GM23338 (cell line): ENCODE measurements at regions not wholly inside any gene's neighbourhood (a gene's known extent, or its start where the extent isn't known, plus 50 kb on each side); places are given as distances from the start of the nearest gene placed in this dataset.

Source experiments
- ATAC-seq: fragments of 200-7000 bp; cut with Tn5 transposase; 3 replicates; pipeline ENCODE4 v1.9.1; 2020
- DNase-seq: peaks from one replicate; pipeline ENCODE4 v3.0.0-alpha.2; 2015; ENCODE audit warnings: low spot score
- H2AFZ ChIP-seq: fragments of 200-600 bp; sonication (generic); 2 replicates; pipeline ENCODE4 v1.8.0; 2016; ENCODE audit warnings: antibody characterized with exemption, mild to moderate bottlenecking, moderate library complexity
- H3F3A ChIP-seq: fragments of 200-600 bp; sonication (generic); replicated peaks from 2 replicates; pipeline ENCODE4 v1.8.0; 2017; ENCODE audit warnings: antibody characterized with exemption, mixed run types, low read depth
- H3K27ac ChIP-seq: fragments of 200-600 bp; sonication (generic); 2 replicates; pipeline ENCODE4 v1.6.1; 2016; ENCODE audit warnings: low read depth
- H3K27me3 ChIP-seq: fragments of 200-600 bp; sonication (generic); 2 replicates; pipeline ENCODE4 v1.8.0; 2016; ENCODE audit warnings: mild to moderate bottlenecking, mixed run types, moderate library complexity; ENCODE audit not compliant: insufficient read depth
- H3K36me3 ChIP-seq: fragments of 200-600 bp; sonication (generic); 2 replicates; pipeline ENCODE4 v1.8.0; 2016; ENCODE audit warnings: mild to moderate bottlenecking; ENCODE audit not compliant: insufficient read depth
- H3K4me1 ChIP-seq: fragments of 200-600 bp; sonication (generic); 2 replicates; pipeline ENCODE4 v1.8.0; 2016; ENCODE audit warnings: mild to moderate bottlenecking, moderate library complexity; ENCODE audit not compliant: insufficient read depth
- H3K4me2 ChIP-seq: fragments of 200-600 bp; sonication (generic); 2 replicates; pipeline ENCODE4 v1.7.1; 2017; ENCODE audit warnings: mixed run types
- H3K4me3 ChIP-seq: fragments of 200-600 bp; sonication (generic); 2 replicates; pipeline ENCODE4 v1.6.1; 2016; ENCODE audit warnings: mixed run types
- H3K79me2 ChIP-seq: fragments of 200-600 bp; sonication (generic); replicated peaks from 2 replicates; pipeline ENCODE4 v1.8.0; 2017; ENCODE audit warnings: mild to moderate bottlenecking; ENCODE audit not compliant: insufficient read depth
- H3K9me2 ChIP-seq: fragments of 200-600 bp; sonication (generic); 2 replicates; pipeline ENCODE4 v1.8.0; 2017; ENCODE audit not compliant: insufficient read depth
- H4K20me1 ChIP-seq: fragments of 200-600 bp; sonication (generic); replicated peaks from 2 replicates; pipeline ENCODE4 v1.8.0; 2017; ENCODE audit warnings: mild to moderate bottlenecking; ENCODE audit not compliant: insufficient read depth
- H3K27ac Mint-ChIP-seq: 2 replicates; pipeline ENCODE4 v1.8.0; 2020; ENCODE audit warnings: inconsistent platforms, mild to moderate bottlenecking, moderate library complexity, mixed read lengths
- H3K27me3 Mint-ChIP-seq: 3 replicates; pipeline ENCODE4 v1.8.0; 2022; ENCODE audit warnings: low read depth, mild to moderate bottlenecking, moderate library complexity, mixed read lengths, inconsistent platforms; ENCODE audit not compliant: insufficient read depth, poor library complexity
- H3K36me3 Mint-ChIP-seq: 3 replicates; pipeline ENCODE4 v1.8.0; 2021; ENCODE audit warnings: low read depth, mild to moderate bottlenecking, inconsistent platforms, moderate library complexity, mixed read lengths
- H3K4me1 Mint-ChIP-seq: 3 replicates; pipeline ENCODE4 v1.8.0; 2020; ENCODE audit warnings: mild to moderate bottlenecking, inconsistent platforms, mixed read lengths
- H3K4me3 Mint-ChIP-seq: 3 replicates; pipeline ENCODE4 v1.8.0; 2021; ENCODE audit warnings: moderate library complexity, mild to moderate bottlenecking, inconsistent platforms, mixed read lengths
- H3K9me3 Mint-ChIP-seq: 3 replicates; pipeline ENCODE4 v1.8.0; 2020; ENCODE audit warnings: moderate library complexity, mild to moderate bottlenecking, inconsistent platforms, mixed read lengths
- CREB1 ChIP-seq: fragments of 250-450 bp; sonication (Bioruptor Pico); IDR thresholded peaks from 2 replicates; pipeline ENCODE4 v1.5.0; 2020; ENCODE audit warnings: low read depth, mild to moderate bottlenecking, moderate library complexity
- ETS1 ChIP-seq: IDR thresholded peaks from 2 replicates; pipeline ENCODE4 v1.6.1; 2016; ENCODE audit warnings: antibody characterized with exemption
- EZH2 ChIP-seq: fragments of 200-600 bp; sonication (generic); IDR thresholded peaks from one replicate; pipeline ENCODE4 v1.8.0; 2017; ENCODE audit warnings: antibody characterized with exemption, mild to moderate bottlenecking, low read depth; ENCODE audit not compliant: unreplicated experiment
- EZH2phosphoT487 ChIP-seq: fragments of 200-600 bp; sonication (generic); IDR thresholded peaks from one replicate; pipeline ENCODE4 v1.8.1; 2018; ENCODE audit warnings: antibody characterized with exemption; ENCODE audit not compliant: unreplicated experiment
- JUNB ChIP-seq: IDR thresholded peaks from one replicate; pipeline ENCODE4 v1.6.1; 2016; ENCODE audit warnings: antibody characterized with exemption; ENCODE audit not compliant: unreplicated experiment
- ZNF114 ChIP-seq: fragments of 250-450 bp; sonication (Bioruptor Pico); IDR thresholded peaks from 2 replicates; pipeline ENCODE4 v1.5.0; 2020; ENCODE audit warnings: mild to moderate bottlenecking, moderate library complexity
- ZNF331 ChIP-seq: fragments of 250-450 bp; sonication (Bioruptor Pico); IDR thresholded peaks from 2 replicates; pipeline ENCODE4 v1.5.0; 2020; ENCODE audit warnings: low read depth, mild to moderate bottlenecking, moderate library complexity
- TF ChIP-seq, protein P1 (sequence below), 2 experiments: fragments of 200-600 bp in 1 of 2; sonication (generic) in 1 of 2; conservative IDR thresholded peaks; 2 replicates each; pipeline versions ENCODE4 v1.5.1 to v1.6.1; 2016 to 2017; ENCODE audit warnings: antibody characterized with exemption in 2 of 2, low read depth in 2 of 2, mild to moderate bottlenecking in 2 of 2, moderate library complexity in 1 of 2
- TF ChIP-seq, protein P2 (sequence below): IDR thresholded peaks from one replicate; pipeline ENCODE4 v1.6.1; 2018; ENCODE audit warnings: antibody characterized with exemption; ENCODE audit not compliant: unreplicated experiment

DNA sequence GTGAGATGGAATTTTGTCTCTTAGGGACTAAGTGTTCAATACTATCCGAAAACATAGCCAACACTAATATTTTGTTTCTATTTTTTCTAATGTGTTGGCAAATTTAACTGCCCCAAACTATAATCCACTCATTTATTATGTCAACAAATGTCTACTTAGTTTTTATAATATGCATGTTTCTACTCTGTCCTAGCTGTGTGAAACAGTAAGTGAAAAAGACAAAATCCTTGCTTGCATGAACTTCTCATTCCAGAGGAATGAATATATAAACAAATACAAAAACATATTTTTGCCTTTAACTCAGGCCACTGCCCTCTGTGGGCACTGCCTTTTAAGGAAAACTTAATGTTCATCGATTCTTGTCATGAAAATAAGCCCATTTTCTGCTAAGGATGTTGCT, 1275.4 kb upstream of the CDH18 start (continued):
- TF ChIP-seq, protein P1, sequence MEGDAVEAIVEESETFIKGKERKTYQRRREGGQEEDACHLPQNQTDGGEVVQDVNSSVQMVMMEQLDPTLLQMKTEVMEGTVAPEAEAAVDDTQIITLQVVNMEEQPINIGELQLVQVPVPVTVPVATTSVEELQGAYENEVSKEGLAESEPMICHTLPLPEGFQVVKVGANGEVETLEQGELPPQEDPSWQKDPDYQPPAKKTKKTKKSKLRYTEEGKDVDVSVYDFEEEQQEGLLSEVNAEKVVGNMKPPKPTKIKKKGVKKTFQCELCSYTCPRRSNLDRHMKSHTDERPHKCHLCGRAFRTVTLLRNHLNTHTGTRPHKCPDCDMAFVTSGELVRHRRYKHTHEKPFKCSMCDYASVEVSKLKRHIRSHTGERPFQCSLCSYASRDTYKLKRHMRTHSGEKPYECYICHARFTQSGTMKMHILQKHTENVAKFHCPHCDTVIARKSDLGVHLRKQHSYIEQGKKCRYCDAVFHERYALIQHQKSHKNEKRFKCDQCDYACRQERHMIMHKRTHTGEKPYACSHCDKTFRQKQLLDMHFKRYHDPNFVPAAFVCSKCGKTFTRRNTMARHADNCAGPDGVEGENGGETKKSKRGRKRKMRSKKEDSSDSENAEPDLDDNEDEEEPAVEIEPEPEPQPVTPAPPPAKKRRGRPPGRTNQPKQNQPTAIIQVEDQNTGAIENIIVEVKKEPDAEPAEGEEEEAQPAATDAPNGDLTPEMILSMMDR (conservative IDR thresholded peaks at IDR 0.05; ENCODE audit: low read depth in 2 of 2), result no peak
- TF ChIP-seq, protein P2, sequence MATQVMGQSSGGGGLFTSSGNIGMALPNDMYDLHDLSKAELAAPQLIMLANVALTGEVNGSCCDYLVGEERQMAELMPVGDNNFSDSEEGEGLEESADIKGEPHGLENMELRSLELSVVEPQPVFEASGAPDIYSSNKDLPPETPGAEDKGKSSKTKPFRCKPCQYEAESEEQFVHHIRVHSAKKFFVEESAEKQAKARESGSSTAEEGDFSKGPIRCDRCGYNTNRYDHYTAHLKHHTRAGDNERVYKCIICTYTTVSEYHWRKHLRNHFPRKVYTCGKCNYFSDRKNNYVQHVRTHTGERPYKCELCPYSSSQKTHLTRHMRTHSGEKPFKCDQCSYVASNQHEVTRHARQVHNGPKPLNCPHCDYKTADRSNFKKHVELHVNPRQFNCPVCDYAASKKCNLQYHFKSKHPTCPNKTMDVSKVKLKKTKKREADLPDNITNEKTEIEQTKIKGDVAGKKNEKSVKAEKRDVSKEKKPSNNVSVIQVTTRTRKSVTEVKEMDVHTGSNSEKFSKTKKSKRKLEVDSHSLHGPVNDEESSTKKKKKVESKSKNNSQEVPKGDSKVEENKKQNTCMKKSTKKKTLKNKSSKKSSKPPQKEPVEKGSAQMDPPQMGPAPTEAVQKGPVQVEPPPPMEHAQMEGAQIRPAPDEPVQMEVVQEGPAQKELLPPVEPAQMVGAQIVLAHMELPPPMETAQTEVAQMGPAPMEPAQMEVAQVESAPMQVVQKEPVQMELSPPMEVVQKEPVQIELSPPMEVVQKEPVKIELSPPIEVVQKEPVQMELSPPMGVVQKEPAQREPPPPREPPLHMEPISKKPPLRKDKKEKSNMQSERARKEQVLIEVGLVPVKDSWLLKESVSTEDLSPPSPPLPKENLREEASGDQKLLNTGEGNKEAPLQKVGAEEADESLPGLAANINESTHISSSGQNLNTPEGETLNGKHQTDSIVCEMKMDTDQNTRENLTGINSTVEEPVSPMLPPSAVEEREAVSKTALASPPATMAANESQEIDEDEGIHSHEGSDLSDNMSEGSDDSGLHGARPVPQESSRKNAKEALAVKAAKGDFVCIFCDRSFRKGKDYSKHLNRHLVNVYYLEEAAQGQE, result no peak
- no peak for TF ChIP-seq EZH2
- TF ChIP-seq ZNF114 (CRISPR knock-in tag), result no peak
- TF ChIP-seq ZNF331 (CRISPR knock-in tag), result no peak
- TF ChIP-seq ETS1, result no peak

DNA sequence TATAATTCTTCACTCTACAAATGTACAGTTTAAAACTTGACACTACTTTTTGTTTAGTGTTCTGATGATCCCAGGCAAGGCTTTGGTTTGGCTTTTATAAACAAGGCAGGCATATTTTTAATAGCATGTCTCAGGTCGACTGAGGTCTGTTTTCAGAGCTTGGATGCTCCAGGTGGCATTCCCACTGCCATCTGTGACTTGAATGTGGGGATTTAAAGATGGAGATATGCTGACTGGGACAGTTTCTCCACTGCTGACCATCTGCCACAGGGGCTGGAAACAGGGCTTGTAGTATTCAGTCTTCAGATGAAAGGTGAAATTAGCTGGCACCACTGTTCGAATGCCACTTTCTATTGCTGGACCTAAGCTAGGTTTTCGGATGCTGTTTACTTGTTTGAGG, 1266.2 kb upstream of the CDH18 start:
- Histone ChIP-seq H4K20me1 (no peaks in the 10 kb centered on the region), H3K27me3 (no peaks in the 10 kb centered on the region), H3K36me3 (no peaks in the 10 kb centered on the region), H3K4me1 (no peaks in the 10 kb centered on the region), H3K27ac (no peak overlapping the region), H3K79me2 (no peaks in the 10 kb centered on the region), H3F3A (no peaks in the 10 kb centered on the region), H2AFZ (no peak overlapping the region), H3K4me2 (no peak overlapping the region), H3K9me2 (peaks cover 15% of the 10 kb centered on the region; the same call in 1 of the 2 replicates), H3K4me3 (no peak overlapping the region)
- no peak for DNase-seq
- ATAC-seq, result no peak
- peaks cover 19% of the 10 kb centered on the region for H3K36me3 Mint-ChIP-seq
- H3K27ac Mint-ChIP-seq, result no peak overlapping the region
- H3K9me3 Mint-ChIP-seq, result peaks cover 18% of the 10 kb centered on the region
- no peaks in the 10 kb centered on the region; the same call in 2 of the 3 replicates for H3K4me1 Mint-ChIP-seq
- no peak overlapping the region for H3K4me3 Mint-ChIP-seq
- H3K27me3 Mint-ChIP-seq, result peaks cover 2% of the 10 kb centered on the region
- no peak for TF ChIP-seq EZH2phosphoT487
- no peak for TF ChIP-seq ETS1
- TF ChIP-seq, protein P1 (conservative IDR thresholded peaks at IDR 0.05; ENCODE audit: low read depth in 2 of 2), result no peak
- no peak for TF ChIP-seq JUNB
- no peak for TF ChIP-seq ZNF114 (CRISPR knock-in tag)
- TF ChIP-seq CREB1 (CRISPR knock-in tag), result no peak
- TF ChIP-seq, protein P2, result no peak
